GM21367 (cell line): ENCODE measurements at regions not wholly inside any gene's neighbourhood (a gene's known extent, or its start where the extent isn't known, plus 50 kb on each side); places are given as distances from the start of the nearest gene placed in this dataset.
"Not testable (repeated sequence)": the region's sequence is repeated elsewhere in the genome, so short reads cannot be mapped to it uniquely, and the experiment has no call there.

Experiments used
- ATAC-seq: cut with Tn5 transposase; IDR thresholded peaks from one replicate; pipeline ENCODE4 v1.9.1; 2021; ENCODE audit not compliant: unreplicated experiment

DNA sequence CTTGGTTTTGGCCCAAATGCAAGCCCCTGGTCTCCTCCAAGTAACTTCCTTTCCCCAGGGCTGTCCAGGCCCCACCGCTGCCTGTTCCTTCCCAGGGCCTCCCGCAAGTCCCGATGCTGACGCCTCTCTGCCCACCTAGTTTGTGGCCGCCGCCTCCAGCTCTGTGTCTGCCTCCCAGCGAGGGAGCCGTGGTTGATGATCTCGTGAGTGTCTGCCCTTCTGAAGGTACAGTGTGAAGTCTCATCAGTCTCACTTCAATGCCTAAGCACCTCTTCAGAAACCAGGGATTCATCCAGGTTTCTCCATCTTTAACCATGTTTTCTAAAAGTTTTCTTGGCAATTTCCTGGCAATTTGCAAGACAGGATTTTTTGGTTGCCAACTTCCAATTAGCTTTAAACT lies 127.5 kb downstream of the TMEM121 start:
- ATAC-seq: not testable (repeated sequence)

DNA sequence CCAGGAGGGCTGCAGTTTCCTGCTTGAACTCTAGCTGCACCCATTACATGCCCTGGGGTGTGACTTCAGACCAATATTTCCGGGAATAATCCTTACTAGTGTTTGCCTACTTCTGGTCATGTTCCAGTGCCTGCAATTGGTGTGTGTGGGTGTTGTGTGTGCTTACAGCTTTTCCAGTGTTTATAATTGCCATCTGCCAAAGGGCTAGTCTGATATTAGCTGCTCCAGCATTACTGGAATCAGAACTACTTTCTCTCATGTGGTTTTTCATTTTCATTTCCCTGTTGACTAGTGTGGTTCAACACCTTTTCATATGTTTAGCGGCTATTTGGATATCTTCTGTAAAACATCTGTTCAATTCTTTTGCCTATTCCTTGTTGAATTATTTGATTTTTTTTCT lies 132.9 kb downstream of the TMEM121 start:
- not testable (repeated sequence) for ATAC-seq

DNA sequence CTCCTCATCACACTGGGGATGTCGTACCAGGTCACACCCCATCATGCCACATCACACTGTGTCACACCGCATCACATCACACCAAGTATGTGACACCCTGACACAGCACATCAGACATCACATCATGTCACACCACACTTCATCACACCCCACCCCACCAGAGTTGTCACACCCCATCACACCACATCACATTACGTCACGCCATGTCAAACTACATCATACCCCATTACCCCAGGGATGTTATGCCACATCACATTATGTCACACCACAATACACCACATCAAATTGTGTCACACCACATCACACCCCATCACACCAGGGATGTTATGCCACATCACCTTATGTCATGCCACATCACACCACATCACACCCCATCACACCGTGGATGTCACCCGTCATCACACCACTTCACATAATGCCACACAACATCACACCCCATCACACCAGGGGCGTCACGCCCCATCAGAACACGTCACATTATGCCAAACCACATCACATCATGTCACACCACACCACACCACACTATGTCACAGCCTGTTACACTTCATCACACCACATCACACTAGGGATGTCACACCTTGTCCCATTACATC lies 133.6 kb downstream of the TMEM121 start:
- no peak for ATAC-seq

DNA sequence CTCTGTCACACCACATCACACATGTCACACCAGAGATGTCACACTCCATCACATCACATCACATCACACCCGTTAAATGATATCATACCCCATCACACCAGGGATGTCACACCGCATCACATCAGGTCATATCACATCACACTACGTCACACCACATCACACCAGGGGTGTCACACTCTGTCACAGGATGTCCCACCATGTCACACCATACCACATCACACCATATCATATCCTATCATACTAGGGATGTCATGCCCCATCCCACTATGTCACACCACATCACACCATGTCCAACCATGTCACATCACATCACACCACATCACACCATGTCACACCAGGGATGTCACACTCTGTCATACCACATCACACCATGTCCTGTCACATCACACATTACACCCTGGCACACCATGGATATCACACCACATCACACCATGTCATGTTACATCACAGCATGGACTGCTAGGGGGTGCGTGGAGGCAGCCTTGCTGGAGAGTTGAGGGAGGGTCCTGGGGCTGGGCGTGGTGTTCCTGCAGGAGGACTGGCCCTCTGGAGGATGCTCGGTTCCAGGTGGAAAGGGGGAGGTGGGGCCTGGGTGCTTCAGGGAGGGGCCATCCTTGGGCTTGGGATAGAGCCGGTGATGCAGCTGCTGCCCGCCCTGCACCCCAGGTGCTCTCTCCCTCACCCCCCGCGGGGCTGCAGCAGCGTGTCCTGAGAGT lies 134.6 kb downstream of the TMEM121 start:
- ATAC-seq: no peak

DNA sequence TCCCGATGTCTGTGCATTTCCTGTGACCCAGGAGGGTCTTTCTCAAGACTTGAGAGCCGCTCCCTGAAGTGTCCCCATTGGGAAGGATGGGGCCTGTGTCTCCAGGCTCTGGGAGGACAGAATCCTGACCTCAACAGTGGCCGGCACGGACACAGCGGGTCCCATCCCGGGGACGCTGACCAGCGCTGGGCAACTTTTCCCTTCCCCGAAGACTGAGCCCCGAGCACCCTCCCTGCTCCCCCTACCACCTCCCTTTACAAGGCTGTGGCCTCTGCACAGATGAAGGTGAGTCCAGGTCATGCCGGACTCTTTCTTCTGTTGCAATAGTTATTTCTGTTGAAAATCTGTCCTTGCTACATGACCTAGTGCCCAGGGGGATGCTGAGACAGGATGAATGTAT lies 135.7 kb downstream of the TMEM121 start:
- ATAC-seq: not testable (repeated sequence)

DNA sequence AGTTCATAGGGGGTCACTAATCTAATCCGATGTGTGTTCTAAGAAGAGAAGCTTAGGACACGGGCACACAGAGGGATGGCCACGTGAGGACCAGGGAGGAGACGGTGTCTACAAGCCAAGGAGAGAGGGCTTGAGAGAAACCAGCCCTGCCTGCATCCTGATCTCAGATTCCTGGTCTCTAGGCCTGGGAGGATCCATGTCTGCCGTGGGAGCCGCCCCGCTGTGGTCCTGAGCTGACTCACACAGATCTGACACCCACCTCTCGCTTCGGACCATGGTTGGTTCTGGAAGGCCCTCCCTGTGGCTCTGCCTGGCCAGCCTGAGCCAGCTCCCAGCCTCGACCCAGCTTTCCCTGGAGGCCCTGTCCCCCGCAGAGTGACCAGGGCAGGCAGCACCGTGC lies 136.2 kb downstream of the TMEM121 start:
- not testable (repeated sequence) for ATAC-seq

DNA sequence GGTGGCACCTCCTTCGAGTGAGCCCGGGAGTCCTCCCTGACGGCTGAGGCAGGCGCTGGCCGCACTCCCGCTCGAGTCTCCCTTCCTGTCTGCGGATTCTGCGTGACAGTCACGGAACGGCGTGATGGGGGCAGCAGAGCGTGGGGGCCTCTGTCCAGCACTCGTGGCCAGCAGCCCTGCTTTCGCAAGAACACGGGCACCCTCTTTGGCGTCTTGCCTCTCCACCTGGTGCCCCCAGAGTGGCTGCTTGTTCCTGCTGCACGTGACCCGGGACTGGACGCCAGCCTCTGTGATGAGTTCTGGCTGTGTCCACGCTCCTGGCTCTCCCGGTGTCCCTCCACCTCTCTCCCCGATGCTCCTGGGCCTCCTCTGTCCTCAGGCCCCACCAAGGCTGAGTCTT lies 136.9 kb downstream of the TMEM121 start:
- ATAC-seq: not testable (repeated sequence)

DNA sequence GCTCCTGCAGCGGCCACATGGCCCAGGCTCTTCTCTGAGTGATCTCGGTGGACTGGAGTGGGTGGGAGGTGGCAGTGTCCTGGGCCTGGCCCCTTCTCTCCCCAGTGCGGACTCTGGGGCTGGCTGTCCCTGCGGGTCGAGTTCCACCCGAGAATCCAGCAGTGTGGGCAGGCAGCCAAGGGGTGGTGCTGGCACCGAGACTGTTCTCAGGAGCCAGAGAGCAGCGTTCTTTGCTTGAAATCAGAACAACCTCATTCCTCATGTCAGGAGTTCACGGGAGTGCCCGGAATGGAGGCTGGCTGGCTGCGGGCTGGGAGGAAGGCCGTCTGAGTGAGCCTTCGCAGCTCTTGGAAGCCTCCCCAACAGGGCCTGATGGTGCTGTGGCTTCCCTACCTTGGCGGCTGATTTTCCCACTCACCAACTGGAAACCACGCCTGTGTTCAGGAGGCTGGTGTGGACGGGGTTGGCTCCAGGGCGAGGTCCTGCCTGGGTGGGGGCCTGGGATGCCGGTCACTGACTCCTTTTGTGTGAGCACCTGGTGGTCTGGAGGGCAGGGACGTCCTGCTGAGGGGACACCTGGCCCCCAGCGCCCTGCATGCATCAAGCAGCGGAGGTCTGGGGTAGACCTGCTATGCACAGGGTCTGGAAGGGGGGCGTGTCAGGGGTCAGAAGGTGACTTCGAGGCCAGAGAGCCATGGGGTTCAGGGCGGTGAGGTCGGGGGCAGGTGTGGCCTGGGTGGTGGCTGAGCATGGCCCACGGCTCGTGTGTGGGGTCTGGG lies 137.6 kb downstream of the TMEM121 start:
- not testable (repeated sequence) for ATAC-seq

DNA sequence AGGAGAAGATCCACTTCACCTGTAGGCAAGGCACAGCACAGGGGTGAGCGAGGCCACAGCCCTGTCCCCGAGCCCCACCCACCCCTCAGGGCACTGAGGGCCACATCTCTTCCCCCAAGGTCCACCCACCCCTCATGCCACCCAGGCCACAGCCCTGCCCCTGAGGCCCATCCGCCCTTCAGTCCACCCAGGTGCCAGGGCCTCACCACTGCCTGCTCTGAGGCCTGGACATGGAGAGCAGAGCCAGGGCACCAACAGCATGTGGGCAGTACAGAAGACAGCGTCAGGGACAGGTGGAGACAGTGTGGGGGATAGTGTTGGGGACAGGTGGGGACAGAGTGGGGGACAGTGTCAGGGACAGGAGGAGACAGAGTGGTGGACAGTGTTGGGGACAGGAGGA lies 138.3 kb downstream of the TMEM121 start:
- no peak for ATAC-seq

DNA sequence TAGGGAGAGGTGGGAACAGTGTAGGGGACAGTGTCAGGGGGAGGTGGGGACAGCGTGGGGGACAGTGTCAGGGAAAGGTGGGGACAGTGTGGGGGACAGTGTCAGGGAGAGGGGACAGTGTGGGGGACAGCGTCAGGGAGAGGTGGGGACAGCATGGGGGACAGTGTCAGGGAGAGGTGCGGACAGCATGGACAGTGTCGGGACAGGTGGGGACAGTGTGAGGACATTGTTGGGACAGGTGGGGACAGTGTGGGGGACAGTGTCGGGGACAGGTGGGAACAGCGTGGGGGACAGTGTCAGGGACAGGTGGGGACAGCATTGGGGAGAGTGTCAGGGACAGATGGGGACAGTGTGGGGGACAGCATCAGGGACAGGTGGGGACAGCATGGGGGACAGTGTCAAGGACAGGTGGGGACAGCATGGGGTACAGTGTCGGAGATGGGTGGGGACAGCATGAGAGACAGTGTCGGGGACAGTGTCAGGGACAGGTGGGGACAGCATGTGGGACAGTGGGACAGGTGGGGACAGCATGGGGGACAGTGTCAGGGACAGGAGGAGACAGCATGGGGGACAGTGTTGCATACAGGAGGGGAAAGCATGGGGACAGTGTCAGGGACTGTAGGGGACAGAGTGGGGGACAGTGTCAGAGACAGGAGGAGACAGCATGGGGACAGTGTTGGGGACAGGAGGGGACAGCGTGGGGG lies 139.0 kb downstream of the TMEM121 start:
- ATAC-seq: no peak

DNA sequence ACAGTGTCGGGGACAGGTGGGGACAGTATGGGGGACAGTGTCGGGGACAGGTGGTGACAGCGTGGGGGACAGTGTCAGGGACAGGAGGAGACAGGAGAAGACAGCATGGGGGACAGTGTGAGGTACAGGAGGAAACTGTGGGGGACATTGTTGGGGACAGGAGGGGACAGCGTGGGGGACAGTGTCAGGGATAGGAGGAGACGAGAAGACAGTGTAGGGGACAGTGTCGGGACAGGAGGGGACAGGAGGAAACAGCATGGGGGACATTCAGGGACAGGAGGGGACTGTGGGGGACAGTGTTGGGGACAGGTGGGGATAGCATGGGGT lies 139.5 kb downstream of the TMEM121 start:
- ATAC-seq: no peak

DNA sequence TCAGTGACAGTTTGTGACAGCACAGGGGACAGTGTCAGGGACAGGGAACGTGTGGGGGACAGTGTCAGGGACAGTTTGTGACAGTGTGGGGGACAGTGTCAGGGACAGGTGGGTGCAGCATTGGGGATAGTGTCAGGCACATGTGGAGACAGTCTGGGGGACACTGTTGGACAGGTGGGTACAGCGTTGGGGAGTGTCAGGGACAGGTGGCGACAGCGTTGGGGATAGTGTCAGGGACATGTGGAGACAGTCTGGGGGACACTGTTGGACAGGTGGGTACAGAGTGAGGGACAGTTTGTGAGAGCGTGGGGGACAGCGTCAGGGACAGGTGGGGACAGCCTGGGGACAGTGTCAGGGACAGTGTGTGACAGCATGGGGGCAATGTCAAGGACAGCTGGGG lies 140.0 kb downstream of the TMEM121 start:
- ATAC-seq: no peak

DNA sequence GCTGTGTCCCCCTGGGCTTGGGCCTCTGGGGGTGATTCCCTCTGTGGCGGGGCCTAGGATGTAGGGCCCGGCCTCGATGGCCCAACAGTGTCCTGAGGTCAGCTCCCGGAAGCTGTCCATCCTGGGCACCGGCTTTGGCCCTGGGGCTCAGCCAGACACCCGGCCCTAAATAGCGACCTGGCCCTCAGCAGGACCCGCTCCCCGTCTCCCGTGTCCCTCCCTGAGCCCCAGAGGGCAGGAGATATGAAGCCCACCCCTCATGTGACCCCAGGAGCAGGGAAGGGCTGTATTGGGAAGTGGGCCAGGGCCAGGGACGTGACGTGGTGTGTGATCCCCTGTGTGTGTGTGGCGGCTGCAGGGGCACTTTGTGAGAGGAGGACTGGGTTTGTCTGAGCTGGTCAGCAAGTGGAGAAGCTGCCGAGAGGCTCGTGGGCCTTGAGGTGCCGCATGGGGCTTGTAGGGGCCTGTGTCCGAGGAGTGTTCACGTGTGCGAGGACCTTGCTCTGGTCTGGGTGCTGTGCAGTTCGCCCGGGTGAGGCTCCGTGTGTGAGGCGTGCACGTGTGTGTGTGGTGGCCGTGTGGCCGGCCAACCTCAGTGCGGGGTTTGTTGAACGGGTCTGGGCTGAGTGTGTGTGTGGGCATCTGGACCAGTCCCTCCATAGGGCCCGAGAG lies 140.7 kb downstream of the TMEM121 start:
- ATAC-seq: not testable (repeated sequence)

DNA sequence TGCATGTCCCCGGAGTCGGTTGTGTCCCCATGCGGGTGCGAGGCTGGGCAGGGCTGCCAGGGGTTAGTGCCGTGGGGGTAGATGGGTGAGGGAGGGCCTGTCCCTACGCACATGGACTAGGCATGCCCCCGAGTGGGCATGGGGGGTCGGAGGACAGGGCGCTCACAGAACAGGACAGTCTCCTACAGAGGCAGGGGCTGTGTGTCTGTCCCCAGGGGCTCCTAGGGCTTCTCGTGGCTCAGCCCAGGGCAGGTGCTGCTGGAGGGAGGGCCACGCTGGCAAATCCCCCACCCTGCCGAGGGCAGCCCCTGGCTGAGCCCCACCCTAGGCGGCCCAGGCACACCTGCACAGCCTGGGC lies 141.3 kb downstream of the TMEM121 start:
- ATAC-seq: not testable (repeated sequence)

DNA sequence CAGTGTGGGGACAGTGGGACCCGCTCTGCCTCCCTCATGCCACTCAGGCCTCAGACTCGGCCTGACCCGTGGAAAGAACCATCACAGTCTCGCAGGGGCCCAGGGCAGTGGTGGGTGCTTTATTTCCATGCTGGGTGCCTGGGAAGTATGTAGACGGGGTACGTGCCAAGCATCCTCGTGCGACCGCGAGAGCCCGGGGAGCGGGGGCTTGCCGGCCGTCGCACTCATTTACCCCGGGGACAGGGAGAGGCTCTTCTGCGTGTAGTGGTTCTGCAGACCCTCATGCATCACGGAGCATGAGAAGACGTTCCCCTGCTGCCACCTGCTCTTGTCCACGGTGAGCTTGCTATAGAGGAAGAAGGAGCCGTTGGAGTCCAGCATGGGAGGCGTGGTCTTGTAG lies 141.6 kb downstream of the TMEM121 start:
- ATAC-seq: not testable (repeated sequence)

DNA sequence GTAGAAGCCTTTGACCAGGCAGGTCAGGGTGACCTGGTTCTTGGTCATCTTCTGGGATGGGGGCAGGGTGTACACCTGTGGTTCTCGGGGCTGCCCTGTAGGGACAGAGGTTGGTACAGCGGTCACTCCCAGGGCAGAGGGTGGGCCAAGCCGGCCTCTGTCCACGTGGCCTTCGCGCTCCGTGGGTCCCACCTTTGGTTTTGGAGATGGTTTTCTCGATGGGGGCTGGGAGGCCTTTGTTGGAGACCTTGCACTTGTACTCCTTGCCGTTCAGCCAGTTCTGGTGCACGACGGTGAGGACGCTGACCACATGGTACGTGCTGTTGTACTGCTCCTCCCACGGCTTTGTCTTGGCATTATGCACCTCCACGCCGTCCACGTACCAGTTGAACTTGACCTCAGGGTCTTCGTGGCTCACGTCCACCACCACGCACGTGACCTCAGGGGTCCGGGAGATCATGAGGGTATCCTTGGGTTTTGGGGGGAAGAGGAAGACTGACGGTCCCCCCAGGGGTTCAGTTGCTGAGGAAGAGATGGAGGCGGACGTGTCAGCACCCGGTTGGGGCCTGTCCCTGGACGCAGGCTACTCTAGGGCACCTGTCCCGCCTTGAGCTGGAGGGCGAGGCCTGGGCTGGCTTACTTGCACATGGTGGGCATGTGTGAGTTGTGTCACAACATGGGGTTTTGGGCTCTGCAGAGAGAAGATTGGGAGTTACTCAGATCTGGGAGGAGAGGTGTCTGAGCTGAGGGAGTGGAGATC lies 142.3 kb downstream of the TMEM121 start:
- ATAC-seq: not testable (repeated sequence)

DNA sequence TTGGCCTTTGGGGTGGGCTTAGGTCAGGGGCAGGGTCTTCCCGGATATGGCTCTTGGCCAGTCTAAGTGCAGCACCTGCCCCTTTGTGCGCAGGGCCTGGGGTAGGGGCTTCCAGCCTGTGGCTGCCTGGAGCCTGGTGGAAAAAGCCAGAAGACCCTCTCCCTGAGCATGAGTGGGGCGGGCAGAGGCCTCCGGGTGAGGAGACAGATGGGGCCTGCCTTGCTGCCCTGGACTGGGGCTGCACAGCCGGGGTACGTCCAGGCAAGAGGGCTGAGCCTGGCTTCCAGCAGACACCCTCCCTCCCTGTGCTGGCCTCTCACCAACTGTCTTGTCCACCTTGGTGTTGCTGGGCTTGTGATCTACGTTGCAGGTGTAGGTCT lies 142.8 kb downstream of the TMEM121 start:
- not testable (repeated sequence) for ATAC-seq

DNA sequence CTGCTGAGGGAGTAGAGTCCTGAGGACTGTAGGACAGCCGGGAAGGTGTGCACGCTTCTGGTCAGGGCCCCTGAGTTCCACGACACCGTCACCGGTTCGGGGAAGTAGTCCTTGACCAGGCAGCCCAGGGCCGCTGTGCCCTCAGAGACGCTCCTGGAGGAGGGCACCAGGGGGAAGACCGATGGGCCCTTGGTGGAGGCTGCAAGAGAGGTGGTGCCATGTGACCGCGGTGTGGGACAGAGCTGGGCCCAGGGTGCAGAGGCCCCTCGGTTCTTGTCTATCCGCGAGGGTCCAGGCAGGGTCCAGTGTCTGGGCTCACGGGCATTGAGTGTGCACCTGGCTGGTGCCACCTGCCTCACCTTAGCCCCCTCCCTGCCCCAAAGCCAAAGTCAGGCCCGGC lies 143.3 kb downstream of the TMEM121 start:
- ATAC-seq: not testable (repeated sequence)

DNA sequence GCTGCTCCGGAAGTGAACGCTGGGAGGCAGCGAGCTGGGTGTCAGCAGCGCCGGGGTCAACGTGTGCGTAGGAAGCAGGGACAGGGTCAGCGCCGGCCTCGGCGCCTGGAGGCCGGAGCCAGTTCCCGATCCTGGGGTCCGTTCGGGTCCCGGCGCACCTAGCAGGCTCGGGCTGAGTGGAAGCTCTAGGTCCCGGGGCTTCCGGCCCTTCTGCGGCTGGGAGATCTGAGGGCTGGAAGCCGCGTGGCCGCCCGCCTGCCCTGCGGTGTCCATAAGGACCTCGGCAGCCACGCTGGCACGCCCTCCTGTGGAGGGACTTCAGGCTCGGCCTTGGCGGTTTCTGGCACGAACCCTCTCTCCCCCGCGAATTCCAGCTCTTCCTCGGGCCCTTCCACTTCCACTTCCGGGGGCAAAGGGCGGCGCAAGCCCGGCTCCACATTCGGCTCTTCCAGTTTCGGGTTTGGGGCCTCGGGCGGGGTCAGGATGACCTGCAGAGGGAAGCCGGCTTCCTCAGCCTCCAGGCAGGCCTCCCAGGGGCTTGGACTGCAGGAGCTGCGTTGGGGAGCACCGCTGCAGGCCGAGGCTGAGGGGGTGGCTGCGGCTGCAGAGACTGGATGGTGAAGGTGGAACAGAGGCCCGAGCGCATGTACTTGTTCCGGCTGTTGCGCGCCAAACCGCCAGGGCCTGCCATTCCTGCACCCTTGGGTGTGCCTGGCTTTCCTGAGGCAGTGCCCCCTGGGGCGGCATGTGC lies 146.2 kb downstream of the TMEM121 start:
- not testable (repeated sequence) for ATAC-seq

DNA sequence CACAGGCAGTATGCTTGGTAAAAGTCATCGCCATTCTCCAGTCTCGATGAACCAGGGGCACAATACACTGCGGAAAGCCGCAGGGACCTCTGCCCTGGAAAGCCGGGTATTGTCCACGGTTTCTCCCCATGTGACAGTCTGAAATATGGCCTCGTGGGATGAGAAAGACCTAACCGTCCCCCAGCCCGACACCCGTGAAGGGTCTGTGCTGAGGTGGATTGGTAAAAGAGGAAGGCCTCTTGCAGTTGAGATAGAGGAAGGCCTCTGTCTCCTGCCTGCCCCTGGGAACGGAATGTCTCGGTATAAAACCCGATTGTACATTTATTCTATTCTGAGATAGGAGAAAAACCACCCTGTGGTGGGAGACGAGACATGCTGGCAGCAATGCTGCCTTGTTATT lies 149.1 kb downstream of the TMEM121 start:
- ATAC-seq: not testable (repeated sequence)
